ENCODE measurements at regions not wholly inside any gene's neighbourhood (a gene's known extent, or its start where the extent isn't known, plus 50 kb on each side); places are given as distances from the start of the nearest gene placed in this dataset.

DNA sequence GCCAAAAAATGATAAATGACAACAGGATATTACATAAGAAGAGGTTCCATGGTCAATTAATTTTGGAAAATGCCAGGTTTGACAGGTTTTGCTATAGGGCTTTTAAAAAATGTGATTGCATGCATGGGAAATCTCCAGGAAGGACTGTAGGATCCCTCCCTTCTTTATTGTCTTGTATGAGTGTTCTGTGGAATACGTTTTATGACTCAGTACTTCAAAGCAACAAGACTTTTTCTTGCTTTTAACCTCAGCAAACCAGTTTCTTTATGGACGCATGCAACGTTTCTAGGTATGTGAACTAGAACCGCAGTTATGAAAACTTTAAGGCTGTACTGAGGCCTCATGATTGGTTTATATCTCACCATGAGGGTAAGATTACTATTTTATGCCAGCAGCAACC is 76.6 kb upstream of the NTRK2 start:
- no peak overlapping the region for H3K4me3 ChIP-seq (ENCODE audit: control insufficient read depth, low read depth, low read length)
- no peak for DNase-seq (ENCODE audit: low read depth)
- TF ChIP-seq, protein P1, sequence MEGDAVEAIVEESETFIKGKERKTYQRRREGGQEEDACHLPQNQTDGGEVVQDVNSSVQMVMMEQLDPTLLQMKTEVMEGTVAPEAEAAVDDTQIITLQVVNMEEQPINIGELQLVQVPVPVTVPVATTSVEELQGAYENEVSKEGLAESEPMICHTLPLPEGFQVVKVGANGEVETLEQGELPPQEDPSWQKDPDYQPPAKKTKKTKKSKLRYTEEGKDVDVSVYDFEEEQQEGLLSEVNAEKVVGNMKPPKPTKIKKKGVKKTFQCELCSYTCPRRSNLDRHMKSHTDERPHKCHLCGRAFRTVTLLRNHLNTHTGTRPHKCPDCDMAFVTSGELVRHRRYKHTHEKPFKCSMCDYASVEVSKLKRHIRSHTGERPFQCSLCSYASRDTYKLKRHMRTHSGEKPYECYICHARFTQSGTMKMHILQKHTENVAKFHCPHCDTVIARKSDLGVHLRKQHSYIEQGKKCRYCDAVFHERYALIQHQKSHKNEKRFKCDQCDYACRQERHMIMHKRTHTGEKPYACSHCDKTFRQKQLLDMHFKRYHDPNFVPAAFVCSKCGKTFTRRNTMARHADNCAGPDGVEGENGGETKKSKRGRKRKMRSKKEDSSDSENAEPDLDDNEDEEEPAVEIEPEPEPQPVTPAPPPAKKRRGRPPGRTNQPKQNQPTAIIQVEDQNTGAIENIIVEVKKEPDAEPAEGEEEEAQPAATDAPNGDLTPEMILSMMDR (conservative IDR thresholded peaks at IDR 0.05; ENCODE audit: control insufficient read depth, insufficient read depth, low read depth, low read length), result no peak

DNA sequence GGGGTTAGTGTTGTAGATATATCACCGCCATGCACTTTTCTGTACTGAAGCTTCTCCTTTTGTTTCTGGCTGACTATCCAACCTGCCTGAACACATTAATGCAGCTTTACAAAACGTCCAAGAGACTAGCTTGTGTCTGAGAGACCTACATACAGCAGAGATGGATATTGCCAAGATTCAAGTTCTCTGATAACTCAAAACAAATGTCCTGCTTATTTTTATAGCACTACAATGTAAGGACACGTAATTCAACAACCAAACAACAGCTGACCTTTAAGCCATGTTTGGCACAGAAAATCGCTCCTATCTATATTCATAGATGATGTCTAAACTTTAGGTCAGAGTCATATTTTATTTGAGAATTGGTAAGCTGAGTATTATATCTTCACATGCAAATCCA is 76.2 kb upstream of the NTRK2 start:
- TF ChIP-seq, protein P1 (conservative IDR thresholded peaks at IDR 0.05; ENCODE audit: control insufficient read depth, insufficient read depth, low read depth, low read length), result no peak
- DNase-seq (ENCODE audit: low read depth), result no peak
- no peak overlapping the region for H3K4me3 ChIP-seq (ENCODE audit: control insufficient read depth, low read depth, low read length)

DNA sequence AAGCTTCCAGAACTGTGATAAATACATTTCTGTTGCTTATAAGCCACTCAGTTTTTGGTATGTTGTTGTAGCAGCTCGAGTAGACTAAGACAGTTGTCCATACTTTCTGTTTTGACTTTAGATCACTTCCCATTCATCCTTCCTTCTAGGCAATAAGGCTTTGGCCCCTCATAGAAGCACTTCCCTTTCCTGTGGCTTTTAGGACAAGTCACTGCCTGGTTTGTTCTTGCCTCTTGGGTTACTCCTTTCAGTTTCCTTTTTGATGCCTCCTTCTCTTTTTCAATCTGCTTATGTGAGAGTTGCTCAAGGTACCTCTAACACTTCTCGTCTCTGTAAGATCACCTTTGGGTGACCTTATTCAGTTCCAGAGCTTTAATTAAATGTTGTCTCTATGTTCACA is 72.4 kb upstream of the NTRK2 start:
- TF ChIP-seq, protein P1 (conservative IDR thresholded peaks at IDR 0.05; ENCODE audit: control insufficient read depth, insufficient read depth, low read depth, low read length), result no peak
- H3K4me3 ChIP-seq (ENCODE audit: control insufficient read depth, low read depth, low read length), result no peak overlapping the region
- DNase-seq (ENCODE audit: low read depth), result no peak

DNA sequence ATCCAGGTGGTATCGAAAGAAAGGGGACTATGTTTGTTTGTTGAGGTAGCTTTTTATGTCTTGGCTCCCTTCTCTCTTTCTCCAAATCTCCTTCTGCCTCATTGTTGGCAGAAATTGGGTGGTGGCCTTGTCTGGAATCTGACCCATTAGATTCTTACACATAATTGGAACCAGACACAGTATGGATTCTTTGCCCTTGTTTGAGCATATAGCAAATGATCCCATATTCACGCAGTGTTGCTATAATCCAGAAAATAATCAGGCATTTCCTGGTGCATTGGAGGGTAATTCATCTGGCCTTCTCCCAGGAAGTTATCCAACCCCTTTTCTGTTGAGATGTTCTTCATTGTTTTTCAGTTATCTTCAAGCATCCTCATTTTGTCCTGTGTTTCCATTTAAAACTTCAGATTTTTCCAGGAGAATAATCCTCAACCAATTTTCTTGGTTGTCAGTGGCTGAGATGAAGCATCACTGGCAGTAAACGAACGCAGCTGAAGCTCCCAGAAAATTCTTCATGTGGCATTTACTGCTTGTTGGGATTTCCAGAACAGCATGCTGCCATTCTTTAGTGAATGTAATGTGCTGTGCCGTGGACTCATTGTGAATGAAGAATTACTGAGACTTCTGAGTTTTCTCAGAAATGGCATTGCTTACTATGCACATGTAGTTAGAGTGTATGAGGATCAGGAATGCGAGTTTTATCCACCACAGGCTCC is 70.5 kb upstream of the NTRK2 start:
- TF ChIP-seq, protein P1 (conservative IDR thresholded peaks at IDR 0.05; ENCODE audit: control insufficient read depth, insufficient read depth, low read depth, low read length), result no peak
- H3K4me3 ChIP-seq (ENCODE audit: control insufficient read depth, low read depth, low read length), result no peak overlapping the region
- DNase-seq (ENCODE audit: low read depth), result no peak

DNA sequence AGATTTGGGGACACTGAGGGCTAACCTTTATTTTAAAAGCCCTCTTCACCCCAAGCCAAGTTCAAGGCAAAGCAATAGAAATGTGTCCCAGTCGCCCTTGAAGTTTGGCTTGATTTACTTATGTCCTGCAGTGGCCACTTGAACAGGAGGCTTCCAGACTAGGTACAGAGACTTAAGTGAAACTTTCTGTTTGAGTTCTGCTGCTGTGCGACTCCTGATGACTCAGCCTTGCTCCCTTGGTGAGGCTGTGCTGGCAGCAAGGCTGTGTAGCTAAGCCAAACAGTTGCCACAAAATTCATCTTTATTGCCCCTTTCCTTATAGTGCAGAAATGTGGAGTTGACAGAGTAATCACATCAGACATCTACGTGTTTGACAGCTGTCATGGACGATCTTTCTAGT is 68.8 kb upstream of the NTRK2 start:
- DNase-seq (ENCODE audit: low read depth), result no peak

DNA sequence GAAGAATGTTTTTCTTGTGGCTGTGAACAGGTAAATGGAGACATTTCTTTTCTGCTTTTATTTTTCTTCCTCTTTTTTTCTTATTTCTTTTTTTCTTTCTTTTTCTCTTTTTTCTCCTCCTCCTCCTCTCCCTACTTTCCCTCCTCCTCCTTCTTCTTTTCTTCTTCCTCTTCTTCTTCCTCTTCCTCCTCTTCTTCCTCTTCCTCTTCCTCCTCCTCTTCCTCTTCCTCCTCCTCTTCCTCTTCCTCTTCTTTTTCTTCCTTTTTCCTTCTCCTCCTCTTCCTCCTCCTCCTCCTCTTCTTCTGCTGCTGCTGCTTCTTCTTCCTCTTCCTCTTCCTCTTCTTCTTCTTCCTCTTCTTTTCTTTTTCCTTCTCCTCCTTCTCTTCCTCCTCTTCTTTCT is 65.3 kb upstream of the NTRK2 start:
- TF ChIP-seq, protein P1 (conservative IDR thresholded peaks at IDR 0.05; ENCODE audit: control insufficient read depth, insufficient read depth, low read depth, low read length), result no peak
- DNase-seq (ENCODE audit: low read depth), result no peak
- H3K4me3 ChIP-seq (ENCODE audit: control insufficient read depth, low read depth, low read length), result no peak overlapping the region

More for the DNA sequence above, 68.8 kb upstream of the NTRK2 start:
- no peak overlapping the region for H3K4me3 ChIP-seq (ENCODE audit: control insufficient read depth, low read depth, low read length)
- TF ChIP-seq, protein P1 (conservative IDR thresholded peaks at IDR 0.05; ENCODE audit: control insufficient read depth, insufficient read depth, low read depth, low read length), result no peak

All from fibroblast of mammary gland (primary cell).